SHP77 (cell line): ENCODE measurements at regions not wholly inside any gene's neighbourhood (a gene's known extent, or its start where the extent isn't known, plus 50 kb on each side); places are given as distances from the start of the nearest gene placed in this dataset.

ENCODE experiments used
- DNase-seq, 2 experiments: peaks; one replicate each; lab custom pipeline; 2025; lab: John Stamatoyannopoulos, UW

DNA sequence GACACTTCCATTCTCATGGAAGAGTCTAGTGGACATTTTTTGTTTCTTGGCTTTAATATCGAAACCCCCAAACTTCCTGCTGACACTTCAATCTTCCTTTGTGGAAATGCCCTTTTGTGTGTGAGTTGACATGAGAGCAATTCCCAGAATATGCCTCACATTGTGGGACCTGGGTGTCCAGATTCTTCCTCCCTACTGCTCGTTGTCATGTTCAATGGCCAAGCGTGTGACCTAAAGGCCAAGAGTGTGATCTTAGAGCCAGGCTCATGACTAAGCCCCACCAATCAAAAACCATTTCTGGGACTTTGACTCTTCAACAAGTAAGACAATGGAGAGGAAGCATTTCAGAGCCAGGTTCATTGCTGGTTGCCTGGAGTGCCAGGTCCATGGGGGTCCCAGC is 52.5 kb upstream of the BMPER start:
- no peak for DNase-seq

- no peak for DNase-seq
Measured at GRCh38 chr7:33853361-33854062, 51.8 kb upstream of the BMPER start.

GRCh38 chr7:33854178-33854577 is 51.2 kb upstream of the BMPER start:
- DNase-seq = no peak

DNA sequence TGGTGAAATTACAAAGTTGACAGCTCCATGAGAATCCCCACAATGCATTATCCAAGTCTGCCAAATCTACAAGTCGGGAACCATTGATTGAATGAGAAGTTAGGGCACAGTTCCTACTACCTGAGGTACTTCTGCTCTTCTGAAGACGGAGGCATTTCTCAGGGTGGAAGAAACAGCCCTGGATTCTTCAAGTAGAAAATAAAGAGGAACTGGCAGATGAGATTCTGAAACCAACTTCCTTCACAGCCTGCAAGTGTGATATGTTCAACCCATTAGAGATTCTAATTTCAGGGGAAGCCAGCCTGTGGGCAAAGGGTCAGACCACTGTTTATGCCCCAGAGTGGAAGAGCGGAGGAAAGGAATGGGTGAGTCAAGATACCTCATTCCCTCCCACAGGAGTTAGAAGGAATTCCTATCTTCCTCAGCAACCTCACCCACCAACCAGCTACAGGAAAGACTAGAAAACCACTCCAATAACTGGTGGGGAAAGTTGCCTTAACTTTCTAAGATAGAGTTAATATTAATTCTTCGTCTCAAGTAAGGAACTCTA is 50.5 kb upstream of the BMPER start:
- no peak for DNase-seq
